ENCODE measurements at regions not wholly inside any gene's neighbourhood (a gene's known extent, or its start where the extent isn't known, plus 50 kb on each side); places are given as distances from the start of the nearest gene placed in this dataset.

DNA sequence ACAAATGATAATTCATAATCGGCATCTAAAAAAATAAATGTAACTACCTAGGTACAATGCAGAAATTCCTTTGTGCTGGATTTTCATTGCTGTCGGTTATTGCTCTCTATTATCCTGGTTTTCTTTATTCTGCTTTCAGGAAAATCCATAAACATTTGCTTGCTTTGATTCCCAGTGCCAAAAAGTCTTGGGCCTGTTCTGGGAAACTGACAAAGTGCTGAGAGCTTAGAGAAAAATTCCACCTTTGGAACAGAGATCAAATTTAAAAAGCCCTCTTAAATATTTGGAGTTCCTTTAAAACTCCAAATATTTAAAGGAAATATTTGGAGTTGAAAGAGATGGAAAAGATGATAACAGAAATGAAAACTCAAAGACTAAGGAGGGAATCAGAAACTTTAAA, 87.3 kb upstream of the ZBED5 start:
- TF ChIP-seq, protein P1, sequence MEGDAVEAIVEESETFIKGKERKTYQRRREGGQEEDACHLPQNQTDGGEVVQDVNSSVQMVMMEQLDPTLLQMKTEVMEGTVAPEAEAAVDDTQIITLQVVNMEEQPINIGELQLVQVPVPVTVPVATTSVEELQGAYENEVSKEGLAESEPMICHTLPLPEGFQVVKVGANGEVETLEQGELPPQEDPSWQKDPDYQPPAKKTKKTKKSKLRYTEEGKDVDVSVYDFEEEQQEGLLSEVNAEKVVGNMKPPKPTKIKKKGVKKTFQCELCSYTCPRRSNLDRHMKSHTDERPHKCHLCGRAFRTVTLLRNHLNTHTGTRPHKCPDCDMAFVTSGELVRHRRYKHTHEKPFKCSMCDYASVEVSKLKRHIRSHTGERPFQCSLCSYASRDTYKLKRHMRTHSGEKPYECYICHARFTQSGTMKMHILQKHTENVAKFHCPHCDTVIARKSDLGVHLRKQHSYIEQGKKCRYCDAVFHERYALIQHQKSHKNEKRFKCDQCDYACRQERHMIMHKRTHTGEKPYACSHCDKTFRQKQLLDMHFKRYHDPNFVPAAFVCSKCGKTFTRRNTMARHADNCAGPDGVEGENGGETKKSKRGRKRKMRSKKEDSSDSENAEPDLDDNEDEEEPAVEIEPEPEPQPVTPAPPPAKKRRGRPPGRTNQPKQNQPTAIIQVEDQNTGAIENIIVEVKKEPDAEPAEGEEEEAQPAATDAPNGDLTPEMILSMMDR (IDR thresholded peaks at IDR 0.05; ENCODE audit: insufficient read depth, low read depth, low read length) = no peak
- TF ChIP-seq EZH2 (IDR thresholded peaks at IDR 0.05; ENCODE audit: insufficient read depth, low read length) = no peak
